Cardiac muscle cell (in vitro differentiated cells and primary cell): ENCODE measurements at regions not wholly inside any gene's neighbourhood (a gene's known extent, or its start where the extent isn't known, plus 50 kb on each side); places are given as distances from the start of the nearest gene placed in this dataset.

Experiments used
- DNase-seq, 2 donors: peaks; one replicate each; pipeline versions ENCODE4 v3.0.0 to v3.0.0-alpha.2; 2010 to 2017; ENCODE audit warnings: low read depth in 1 of 2, low spot score in 1 of 2
- H3K27ac ChIP-seq: fragments of 200-600 bp; sonication (generic); 2 replicates; pipeline ENCODE4 v1.5.1; 2016
- H3K27me3 ChIP-seq: fragments of 200-600 bp; sonication (generic); 2 replicates; pipeline ENCODE4 v1.6.0; 2016; ENCODE audit warnings: control low read depth
- H3K36me3 ChIP-seq: fragments of 200-600 bp; sonication (generic); 2 replicates; pipeline ENCODE4 v1.5.1; 2016; ENCODE audit warnings: control low read depth
- H3K4me1 ChIP-seq: fragments of 200-600 bp; sonication (generic); 2 replicates; pipeline ENCODE4 v1.8.1; 2017; ENCODE audit warnings: low read depth, mild to moderate bottlenecking, mixed run types
- H3K4me3 ChIP-seq: fragments of 200-600 bp; sonication (generic); 2 replicates; pipeline ENCODE4 v1.5.1; 2016; ENCODE audit warnings: mild to moderate bottlenecking
- H3K9me3 ChIP-seq: fragments of 200-600 bp; sonication (generic); 2 replicates; pipeline ENCODE4 v1.5.1; 2017; ENCODE audit warnings: low read depth, mild to moderate bottlenecking, control low read depth
- TF ChIP-seq, protein P1 (sequence below): IDR thresholded peaks from 2 replicates; pipeline ENCODE4 v1.5.1; 2012; ENCODE audit warnings: low read depth, mild to moderate bottlenecking, low read length

DNA sequence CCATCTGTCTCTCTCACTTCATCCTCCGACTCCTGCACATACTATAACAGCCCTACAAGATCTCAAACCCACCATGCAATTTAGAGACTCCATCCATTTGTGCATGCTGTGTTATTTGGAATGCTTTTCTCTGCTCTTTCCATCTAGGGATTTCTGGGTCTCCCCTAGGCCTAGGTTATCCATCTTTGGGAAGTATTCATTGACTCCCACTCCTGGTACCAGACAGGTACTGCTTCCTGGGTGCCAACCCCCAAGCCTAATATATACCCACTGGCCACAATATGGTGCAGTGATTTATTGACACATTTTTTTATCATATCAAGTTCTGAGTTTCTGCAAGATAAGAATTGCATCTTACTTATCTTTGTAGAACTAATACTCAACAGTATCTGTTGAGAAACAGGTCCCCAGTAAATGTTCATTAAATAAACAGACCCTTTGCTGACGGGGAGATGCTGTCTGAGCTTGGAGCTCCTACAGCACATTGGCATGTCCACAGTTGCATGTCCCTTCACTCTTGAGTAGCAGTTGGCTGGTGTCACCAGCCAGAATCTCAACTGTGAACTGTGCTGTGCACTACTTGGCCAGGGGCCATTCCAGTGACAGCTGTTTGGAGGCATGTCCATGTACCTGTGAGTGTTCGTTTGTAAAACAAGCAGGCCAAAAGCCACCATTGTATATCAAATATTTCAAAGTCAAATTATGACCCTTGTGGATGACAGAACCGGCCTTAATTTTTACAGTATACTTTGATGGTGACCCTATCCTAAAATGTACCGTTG lies 223.3 kb upstream of the NFE2L3 start:
- Histone ChIP-seq H3K9me3 (no peaks in the 10 kb centered on the region), H3K4me1 (no peaks in the 10 kb centered on the region), H3K4me3 (no peak overlapping the region), H3K27ac (no peak overlapping the region), H3K27me3 (no peaks in the 10 kb centered on the region), H3K36me3 (no peaks in the 10 kb centered on the region)
- TF ChIP-seq, protein P1, sequence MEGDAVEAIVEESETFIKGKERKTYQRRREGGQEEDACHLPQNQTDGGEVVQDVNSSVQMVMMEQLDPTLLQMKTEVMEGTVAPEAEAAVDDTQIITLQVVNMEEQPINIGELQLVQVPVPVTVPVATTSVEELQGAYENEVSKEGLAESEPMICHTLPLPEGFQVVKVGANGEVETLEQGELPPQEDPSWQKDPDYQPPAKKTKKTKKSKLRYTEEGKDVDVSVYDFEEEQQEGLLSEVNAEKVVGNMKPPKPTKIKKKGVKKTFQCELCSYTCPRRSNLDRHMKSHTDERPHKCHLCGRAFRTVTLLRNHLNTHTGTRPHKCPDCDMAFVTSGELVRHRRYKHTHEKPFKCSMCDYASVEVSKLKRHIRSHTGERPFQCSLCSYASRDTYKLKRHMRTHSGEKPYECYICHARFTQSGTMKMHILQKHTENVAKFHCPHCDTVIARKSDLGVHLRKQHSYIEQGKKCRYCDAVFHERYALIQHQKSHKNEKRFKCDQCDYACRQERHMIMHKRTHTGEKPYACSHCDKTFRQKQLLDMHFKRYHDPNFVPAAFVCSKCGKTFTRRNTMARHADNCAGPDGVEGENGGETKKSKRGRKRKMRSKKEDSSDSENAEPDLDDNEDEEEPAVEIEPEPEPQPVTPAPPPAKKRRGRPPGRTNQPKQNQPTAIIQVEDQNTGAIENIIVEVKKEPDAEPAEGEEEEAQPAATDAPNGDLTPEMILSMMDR = no peak
- no peak for DNase-seq

- no peak overlapping the region for H3K4me3 ChIP-seq
Observed at GRCh38 chr7:25929448-25929847, 222.6 kb upstream of the NFE2L3 start.

GRCh38 chr7:25930492-25931048 lies 221.4 kb upstream of the NFE2L3 start:
- Histone ChIP-seq H3K27ac (no peak overlapping the region), H3K36me3 (no peaks in the 10 kb centered on the region), H3K9me3 (no peaks in the 10 kb centered on the region), H3K4me1 (no peaks in the 10 kb centered on the region), H3K27me3 (no peaks in the 10 kb centered on the region), H3K4me3 (no peak overlapping the region)
- TF ChIP-seq, protein P1 = no peak
- no peak for DNase-seq

More at GRCh38 chr7:25929448-25929847, 222.6 kb upstream of the NFE2L3 start:
- no peaks in the 10 kb centered on the region for H3K4me1 ChIP-seq
- no peaks in the 10 kb centered on the region for H3K36me3 ChIP-seq
- DNase-seq = no peak
- no peaks in the 10 kb centered on the region for H3K27me3 ChIP-seq
- no peaks in the 10 kb centered on the region for H3K9me3 ChIP-seq
- no peak overlapping the region for H3K27ac ChIP-seq
- TF ChIP-seq, protein P1 = no peak

DNA sequence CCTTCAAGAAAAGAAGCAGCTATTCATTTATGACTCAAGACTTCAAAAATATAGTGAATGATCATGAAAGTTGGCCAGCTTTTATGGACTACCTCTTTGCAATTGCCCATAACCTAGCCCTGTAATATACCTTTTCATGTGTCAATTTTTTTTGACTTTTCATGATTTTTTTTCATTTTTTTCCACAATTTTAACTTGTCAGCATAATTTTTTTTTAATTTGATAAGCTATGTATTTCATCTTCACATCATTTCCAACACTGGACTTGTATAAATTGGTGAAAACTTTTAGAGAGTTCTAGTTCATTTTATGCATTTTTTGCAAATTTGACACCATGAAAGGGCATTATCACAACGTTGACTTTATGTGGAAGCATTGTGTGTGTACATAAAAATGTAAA lies 220.8 kb upstream of the NFE2L3 start:
- Histone ChIP-seq H3K4me1 (no peaks in the 10 kb centered on the region), H3K27ac (no peak overlapping the region), H3K36me3 (no peaks in the 10 kb centered on the region), H3K4me3 (no peak overlapping the region), H3K27me3 (no peaks in the 10 kb centered on the region), H3K9me3 (no peaks in the 10 kb centered on the region)
- TF ChIP-seq, protein P1 = no peak
- DNase-seq = no peak

DNA sequence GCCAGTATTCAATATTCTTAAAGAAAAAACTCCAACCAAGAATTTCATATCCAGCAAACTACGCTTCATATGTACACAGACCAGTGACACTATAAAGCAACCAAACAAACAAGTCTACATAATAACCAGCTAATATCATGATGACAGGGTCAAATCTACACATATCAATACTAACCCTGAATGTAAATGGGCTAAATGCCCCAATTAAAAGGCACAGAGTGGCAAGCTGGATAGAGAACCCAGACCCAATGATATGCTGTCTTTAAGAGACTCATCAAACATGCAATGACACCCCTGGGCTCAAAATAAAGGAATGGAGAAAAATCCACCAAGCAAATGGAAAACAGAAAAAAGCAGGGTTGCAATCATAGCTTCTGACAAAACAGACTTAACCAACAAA lies 218.1 kb upstream of the NFE2L3 start:
- Histone ChIP-seq H3K36me3 (no peaks in the 10 kb centered on the region), H3K27ac (no peak overlapping the region), H3K4me3 (no peak overlapping the region), H3K4me1 (no peaks in the 10 kb centered on the region), H3K9me3 (no peaks in the 10 kb centered on the region), H3K27me3 (no peaks in the 10 kb centered on the region)
- TF ChIP-seq, protein P1 = no peak
- DNase-seq = no peak
